ENCODE measurements at regions not wholly inside any gene's neighbourhood (a gene's known extent, or its start where the extent isn't known, plus 50 kb on each side); places are given as distances from the start of the nearest gene placed in this dataset.

DNA sequence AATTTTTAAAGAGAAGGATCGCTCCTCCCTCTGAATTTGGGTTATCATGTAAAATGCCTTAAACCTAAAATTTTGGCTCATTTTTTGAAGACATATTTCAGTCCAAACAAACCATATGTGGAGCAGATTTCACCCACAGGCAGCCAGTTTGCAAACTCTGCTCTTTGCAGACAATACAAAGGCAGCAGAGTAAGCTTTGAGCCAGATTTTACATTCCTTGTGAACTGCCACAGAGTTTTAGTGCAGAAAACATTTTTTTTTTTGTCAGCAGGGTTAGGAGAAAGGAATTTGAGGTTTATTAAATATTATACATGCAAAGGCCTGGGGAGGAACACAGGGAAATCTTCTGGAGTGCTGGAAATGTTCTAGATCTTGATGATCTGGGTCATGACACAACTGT lies 171.9 kb upstream of the FN1 start:
- ChIA-PET CTCF (interaction anchor here (0.7 kb wide), 1 partner anchor 12 kb away, joined by 5 read pairs; no protein-coding TSS in a partner anchor), POLR2A (ENCODE audit: low non-redundant PET) (no interaction called here)

DNA sequence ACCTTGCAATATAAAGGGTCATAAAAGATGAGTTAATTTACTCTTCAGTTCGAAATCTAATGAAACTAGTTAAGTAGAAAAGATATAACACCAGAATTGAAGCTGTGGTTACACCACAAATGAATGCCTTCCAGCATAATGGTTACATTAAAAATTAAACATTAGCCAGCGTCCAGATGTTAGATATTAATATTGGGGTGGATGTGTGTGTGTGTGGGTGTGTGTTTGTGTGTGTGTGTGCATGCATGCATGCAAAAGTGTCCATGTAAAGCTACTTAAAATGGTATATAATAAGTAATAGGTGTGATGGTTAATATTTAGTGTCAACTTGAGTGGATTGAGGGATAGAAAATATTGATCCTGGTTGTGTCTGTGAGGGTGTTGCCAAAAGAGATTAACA lies 170.4 kb upstream of the FN1 start:
- ChIA-PET POLR2A (ENCODE audit: low non-redundant PET) (no interaction called here), CTCF (no interaction called here)
- no peak overlapping the region for H3K27ac ChIP-seq
- TF ChIP-seq CTCF (conservative IDR thresholded peaks at IDR 0.05; ENCODE audit: low read depth): no peak
- DNase-seq (ENCODE audit: low spot score): no peak

More for the DNA sequence above, 171.9 kb upstream of the FN1 start:
- no peak overlapping the region for H3K27ac ChIP-seq
- no peak for DNase-seq (ENCODE audit: low spot score)
- TF ChIP-seq CTCF (conservative IDR thresholded peaks at IDR 0.05; ENCODE audit: low read depth): no peak

GRCh38 chr2:215605214-215605613 lies 169.3 kb upstream of the FN1 start:
- DNase-seq (ENCODE audit: low spot score): no peak
- H3K27ac ChIP-seq: no peak overlapping the region
- ChIA-PET POLR2A (ENCODE audit: low non-redundant PET) (no interaction called here), CTCF (no interaction called here)
- no peak for TF ChIP-seq CTCF (conservative IDR thresholded peaks at IDR 0.05; ENCODE audit: low read depth)

DNA sequence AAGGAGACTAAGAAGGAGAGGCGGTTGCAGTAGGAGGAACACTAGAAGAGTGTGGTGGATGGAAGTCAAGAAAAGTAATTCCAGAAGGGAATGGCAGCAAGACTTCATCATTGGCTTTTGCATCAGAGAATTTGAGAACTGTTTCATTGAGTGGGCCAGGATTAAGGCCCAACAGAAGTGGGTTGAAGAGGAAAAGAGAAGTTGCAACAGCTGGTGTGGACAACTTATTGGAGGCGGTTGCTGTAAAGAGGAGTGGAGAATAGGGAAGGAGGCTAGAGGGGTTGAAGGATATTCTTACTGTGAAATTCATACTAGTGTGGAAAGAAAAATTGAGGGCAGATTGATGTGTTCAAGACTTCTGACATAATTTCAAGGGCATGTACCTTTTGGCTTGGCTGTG lies 168.7 kb upstream of the FN1 start:
- no peak for DNase-seq (ENCODE audit: low spot score)
- no peak for TF ChIP-seq CTCF (conservative IDR thresholded peaks at IDR 0.05; ENCODE audit: low read depth)
- ChIA-PET CTCF (no interaction called here), POLR2A (ENCODE audit: low non-redundant PET) (no interaction called here)
- no peak overlapping the region for H3K27ac ChIP-seq

GRCh38 chr2:215603440-215603839 lies 167.6 kb upstream of the FN1 start:
- H3K27ac ChIP-seq: no peak overlapping the region
- CTCF ChIA-PET: interaction anchor here (0.6 kb wide), 2 partner anchors 8 to 94 kb away, joined by 3 read pairs; no protein-coding TSS in a partner anchor
- DNase-seq (ENCODE audit: low spot score): no peak
- POLR2A ChIA-PET (ENCODE audit: low non-redundant PET): no interaction called here
- no peak for TF ChIP-seq CTCF (conservative IDR thresholded peaks at IDR 0.05; ENCODE audit: low read depth)

DNA sequence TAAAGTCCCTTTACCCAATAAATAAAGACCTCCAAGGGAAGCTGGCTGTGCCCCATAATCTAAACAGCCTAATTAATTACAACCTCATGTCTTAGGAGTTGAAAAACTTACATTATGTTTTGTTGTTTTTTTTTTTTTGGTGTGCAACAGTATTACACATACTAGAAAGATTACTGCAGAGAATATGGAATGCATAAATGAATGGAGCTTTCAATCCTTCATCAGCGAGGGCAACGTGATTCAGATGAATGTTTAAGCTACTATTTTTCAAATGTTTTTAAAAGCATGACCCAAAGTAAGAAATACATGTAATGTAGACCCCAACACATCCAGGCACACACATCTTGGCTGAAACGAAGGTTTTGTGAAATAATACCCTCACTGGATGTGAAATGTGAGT lies 167.1 kb upstream of the FN1 start:
- ChIA-PET CTCF (interaction anchor here (0.6 kb wide), 2 partner anchors 9 to 94 kb away, joined by 3 read pairs; no protein-coding TSS in a partner anchor), POLR2A (ENCODE audit: low non-redundant PET) (no interaction called here)
- H3K27ac ChIP-seq: no peak overlapping the region
- no peak for TF ChIP-seq CTCF (conservative IDR thresholded peaks at IDR 0.05; ENCODE audit: low read depth)
- no peak for DNase-seq (ENCODE audit: low spot score)
